Activated CD4-positive, alpha-beta T cell treated with anti-CD3 and anti-CD28 coated beads for 48 hours (primary cell): ENCODE measurements at regions not wholly inside any gene's neighbourhood (a gene's known extent, or its start where the extent isn't known, plus 50 kb on each side); places are given as distances from the start of the nearest gene placed in this dataset.
"Not testable (repeated sequence)": the region's sequence is repeated elsewhere in the genome, so short reads cannot be mapped to it uniquely, and the experiment has no call there.

Experiments
- DNase-seq: peaks from one replicate; pipeline ENCODE4 v3.0.0-alpha.2; 2020

DNA sequence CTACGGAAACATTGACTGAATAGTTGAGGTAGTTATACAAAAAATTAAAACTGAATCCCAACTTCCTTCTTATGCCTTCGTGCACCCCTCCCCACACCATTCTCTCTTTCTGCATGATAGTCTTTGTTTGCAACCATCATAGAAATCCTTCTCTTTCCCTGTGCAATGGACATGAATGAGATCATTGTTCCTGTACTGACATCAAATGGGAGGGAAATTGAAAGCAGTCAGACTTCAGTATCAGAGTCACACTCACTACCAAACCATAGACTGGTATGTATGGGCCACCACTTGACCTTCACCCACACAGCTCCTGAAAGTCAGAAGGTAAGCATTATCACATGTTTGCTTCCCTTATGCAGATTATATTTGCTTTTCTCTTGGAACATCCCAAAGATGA, 782.8 kb downstream of the BCL11A start:
- DNase-seq: no peak

DNA sequence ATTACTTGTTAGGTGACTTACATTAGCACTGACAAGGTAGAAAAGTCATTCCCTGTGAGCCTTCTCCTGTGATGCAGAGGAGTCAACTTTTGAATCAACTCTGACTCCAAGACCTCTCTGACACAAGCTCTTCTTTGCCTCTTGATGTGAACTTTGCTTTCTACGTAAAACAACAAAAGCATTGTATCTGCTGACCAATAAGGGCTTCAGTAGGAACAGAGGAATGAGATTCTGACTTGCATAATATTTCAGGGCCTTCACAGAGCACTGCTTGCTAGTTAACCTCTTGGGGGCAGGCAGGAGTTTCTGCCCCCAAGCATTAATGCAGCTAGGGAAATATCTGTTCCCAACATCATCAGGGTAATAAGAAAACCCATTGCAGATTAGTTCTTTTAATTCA, 791.5 kb downstream of the BCL11A start:
- DNase-seq: no peak

DNA sequence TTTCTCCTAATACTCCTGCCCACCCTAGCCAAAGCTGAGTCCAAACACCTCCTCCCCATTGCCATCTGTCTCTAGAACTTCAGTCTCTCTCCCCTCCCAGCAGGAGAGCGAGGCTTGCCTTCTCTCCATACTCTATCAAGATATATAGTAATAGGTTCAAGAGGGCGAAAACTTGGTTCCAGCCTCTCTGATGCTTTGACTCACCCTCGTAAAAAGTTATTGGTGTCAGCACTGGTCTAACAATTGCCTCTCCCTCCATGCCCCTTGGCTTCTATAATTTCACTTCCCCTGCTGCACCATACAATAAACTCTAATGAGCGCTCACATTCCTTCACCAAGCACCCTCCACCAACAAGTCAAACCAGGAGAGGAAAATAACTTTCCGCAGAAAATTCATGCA, 797.3 kb downstream of the BCL11A start:
- DNase-seq: no peak

DNA sequence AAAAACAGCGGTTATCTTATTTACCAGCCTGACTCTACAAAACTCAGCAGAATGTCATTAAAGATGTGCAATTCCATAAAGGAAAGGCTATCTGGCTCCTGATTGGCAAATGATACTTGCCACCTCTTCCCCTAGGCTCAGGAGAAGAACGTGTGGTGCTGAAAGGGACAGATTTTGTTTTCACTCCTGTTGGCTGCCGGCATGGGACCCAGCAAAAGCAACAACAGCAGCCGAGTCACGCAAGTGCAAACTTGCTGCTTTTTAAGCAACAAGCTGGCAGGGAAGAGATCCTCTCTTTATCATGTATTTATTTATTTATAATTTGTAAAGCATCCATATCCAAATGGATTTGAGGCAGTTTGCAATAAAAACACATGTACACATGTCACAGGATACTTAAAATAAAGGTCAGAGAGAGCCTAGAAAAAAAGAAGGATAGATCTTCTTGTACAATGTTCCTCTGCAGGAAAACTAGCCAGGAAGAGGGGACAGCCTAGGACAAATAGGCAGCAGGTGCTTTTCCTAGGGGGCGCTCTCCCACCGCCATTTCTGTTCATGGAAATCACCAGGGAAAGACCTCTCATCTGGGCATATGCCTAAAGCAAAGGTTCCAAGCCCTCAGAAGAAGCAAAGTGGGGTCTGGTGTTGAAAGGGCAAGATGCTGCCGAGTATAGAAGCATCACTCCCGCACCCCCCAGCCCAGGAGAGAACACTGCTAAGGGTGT, 799.3 kb downstream of the BCL11A start:
- no peak for DNase-seq

DNA sequence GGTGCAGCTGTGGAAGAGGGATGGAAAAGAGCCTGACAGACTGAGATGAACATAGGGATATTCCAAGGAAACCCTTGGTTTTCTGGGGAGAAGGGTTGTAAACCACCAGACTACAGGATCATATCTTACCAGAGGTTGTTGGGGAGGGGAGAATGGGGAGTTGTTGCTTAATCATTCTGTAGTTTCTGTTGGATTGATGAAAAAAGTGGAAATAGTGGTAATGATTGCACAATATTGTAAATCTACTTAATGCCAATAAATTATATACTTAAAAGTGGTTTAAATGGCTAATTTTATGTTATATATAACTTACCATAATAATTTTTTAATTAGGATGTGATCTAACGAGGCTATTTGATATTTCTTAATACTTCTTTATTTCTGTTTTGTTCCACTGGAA, 800.9 kb downstream of the BCL11A start:
- DNase-seq: no peak

DNA sequence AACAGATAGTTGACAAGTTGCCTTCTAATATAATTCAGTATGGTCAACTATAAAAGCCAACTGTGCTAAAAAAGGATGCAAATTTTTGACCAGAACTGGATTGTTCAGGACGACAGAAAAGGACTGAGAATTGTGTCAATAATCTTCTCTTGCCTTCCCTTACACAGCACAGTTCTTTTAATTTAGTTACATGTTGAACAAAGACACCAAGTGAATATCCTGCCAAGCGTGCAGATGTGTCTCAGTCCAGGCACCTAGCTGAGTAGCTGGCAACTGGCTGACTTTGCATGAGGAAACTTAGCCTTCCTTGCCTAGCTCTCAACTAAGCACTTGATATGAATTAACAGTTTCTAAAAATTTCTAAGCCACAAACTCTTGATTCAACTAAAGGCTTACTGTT, 801.4 kb downstream of the BCL11A start:
- no peak for DNase-seq

DNA sequence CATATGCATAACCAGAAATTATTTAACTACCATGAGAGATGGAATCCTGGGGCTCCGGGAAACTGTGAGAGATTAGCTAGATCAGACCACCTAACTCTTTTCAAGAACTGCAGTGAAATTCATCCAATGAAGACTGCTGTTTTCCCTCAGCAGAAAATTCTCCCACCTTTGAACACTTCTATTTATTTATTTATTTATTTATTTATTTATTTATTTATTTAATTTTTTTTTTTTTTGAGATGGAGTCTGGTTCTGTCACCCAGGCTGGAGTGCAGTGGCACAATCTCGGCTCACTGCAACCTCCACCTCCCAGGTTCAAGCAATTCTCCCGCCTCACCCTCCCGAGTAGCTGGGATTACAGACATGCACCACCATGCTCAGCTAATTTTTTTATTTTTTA, 802.2 kb downstream of the BCL11A start:
- DNase-seq: not testable (repeated sequence)

DNA sequence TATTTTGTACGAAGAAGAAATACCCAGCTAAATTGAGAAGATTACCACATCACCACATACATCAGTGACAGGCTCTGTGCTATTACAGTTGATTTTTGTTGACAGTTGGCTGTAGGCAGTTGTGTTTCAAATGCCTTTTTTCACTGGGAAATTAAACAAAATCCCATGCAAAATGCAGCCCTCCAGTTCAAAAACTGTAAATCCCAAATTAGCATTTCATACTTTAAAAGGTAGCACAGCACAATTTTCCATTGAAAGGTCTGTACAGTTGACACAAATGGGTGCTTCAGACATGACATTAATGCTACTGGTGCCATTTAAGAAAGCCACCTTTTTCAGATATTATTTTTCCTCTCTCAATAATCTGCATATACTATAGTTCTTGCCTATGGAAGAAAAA, 807.2 kb downstream of the BCL11A start:
- no peak for DNase-seq

DNA sequence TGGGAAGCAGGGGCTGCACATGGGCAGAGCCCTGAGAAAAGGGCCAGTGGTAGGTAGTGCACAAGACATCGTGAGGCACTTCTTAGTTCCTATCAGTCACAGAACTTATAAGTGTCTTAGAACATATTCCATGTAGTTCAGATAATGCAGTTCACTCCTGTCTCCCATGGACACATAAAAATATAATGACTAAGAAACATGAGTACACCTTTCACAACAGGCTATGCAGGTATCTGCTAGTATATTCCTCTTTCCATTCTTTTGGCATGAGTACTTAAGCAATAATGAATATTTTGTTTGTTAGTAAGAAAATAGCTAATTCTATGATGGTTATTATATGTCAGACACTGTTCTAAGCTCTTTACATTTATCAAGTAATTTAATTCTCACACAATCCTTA, 808.4 kb downstream of the BCL11A start:
- no peak for DNase-seq

DNA sequence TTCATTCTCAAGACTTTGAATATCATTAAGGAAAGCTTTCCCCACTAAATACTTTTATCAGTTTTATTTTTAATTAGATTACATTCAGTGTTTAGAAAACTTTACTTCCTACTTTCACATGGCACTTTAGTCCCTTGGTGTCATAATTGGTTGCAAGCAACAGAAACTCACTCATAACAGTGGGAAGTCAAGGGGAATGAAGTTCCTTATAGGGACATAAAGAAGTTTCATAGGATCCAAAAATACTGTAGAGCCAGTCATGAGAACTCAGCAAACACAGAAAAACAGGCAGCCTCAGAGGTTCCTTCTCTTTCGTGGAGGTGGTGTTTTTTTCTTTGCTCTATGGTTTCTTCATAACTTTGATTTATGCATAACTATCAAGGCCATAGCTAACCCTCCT, 809.0 kb downstream of the BCL11A start:
- no peak for DNase-seq

DNA sequence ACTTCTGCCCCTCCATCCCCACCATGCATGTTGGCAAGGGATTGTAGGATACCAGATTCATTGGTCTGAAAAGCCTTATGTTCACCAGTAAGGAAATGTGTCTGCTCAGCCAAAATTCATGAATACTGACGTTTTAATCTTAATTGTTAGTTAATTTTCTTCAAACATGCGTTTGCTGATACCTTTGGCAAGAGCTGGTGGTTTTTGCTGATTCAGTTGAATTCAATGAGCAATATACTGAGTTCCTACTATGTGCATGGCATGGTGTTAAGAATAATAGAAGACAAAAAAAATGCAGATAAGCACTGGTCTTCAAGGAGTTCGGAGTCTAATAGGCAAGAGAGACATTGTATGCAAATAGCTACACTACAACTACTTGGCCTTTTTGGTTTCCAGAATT, 811.6 kb downstream of the BCL11A start:
- DNase-seq: no peak

DNA sequence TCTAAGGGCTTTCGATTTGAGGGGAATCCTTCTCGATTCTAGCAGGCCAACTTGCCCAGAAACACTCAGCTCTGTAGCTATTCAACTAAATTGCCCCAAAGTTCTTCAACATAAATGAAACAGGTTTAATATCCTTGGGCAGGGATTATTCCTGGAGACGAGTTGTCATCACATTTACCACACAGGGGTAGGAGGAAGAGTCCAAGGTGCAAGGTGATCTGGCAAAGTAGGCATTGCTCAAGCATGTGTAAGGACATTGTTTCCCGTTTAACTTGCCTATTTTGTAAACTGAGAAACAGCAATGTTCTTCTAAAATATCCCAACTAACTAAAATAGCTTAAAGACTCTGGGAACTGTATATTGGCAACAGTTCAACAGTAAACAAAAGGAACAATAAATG, 814.3 kb downstream of the BCL11A start:
- DNase-seq: no peak

DNA sequence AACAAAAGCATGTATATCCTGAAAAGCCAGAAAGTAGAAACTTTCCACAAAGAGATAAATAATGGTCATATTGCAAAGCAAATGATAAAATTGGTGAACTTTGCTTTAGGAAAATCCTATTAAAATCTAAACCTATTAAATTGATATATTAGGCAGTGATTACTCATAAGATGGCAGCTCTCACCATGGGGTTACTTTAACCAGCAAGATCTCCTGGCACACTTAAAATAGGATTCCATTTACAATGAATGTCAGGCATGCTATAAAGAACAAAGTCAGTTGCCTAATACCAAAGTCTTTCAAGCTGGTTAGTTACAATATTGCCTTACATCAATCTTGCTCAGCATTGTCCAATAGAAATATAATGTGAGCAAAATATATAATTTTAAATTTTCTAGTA, 816.2 kb downstream of the BCL11A start:
- no peak for DNase-seq

DNA sequence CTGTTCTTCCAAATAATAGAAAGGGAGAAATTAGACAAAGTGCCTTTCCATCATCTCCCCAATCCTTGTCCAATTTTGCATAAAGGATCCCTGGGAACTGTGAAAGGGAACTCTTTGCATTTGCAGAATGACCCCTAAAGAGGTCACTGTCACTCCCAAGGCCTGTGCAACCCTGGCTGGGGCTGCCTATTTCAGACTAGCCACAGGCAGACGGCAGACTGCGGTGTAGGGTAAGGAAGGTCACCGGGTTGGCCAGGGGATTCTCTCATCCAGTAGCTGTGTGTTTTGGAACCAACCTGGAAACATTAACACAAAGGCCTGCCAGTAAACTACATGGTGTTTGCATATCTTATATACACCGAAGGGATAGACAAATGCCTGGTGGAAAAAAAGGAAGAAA, 818.7 kb downstream of the BCL11A start:
- DNase-seq: no peak

DNA sequence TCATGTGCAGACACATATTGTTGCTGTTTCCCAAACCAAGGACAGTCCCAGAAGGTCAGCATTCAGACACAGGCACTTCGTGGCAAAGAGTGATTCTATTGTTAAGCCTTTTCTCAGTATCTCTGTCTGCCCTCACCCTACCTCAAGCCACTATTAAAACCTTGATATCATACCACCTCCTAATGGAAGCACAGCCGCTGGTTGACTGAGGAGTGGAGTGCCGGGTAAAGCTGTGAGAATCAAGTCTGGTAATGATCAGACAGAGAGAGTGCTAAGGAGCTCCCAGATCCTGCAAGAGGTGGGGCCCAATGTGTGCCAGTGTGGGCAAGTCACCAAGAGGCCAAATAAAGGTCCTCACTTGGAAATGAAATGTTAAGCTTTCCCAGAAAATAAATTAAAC, 819.5 kb downstream of the BCL11A start:
- DNase-seq: no peak

DNA sequence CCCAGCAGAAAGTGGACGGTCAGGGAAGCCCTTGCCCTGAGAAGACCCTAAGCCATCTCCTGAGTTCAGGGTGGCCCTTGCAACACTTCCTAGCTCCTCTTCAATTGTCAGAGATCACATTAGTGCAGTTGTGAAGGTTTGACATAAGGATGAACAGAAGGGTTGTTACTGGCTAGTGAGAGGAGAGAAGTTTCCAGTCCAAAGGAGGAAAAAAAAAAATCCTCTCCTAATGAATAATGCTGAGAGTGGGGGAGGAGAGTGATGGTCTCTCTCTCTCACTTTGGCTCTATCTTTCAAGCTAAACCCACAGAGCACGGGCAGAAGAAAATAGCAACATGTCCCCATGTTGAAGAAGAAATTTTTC, 819.9 kb downstream of the BCL11A start:
- no peak for DNase-seq

DNA sequence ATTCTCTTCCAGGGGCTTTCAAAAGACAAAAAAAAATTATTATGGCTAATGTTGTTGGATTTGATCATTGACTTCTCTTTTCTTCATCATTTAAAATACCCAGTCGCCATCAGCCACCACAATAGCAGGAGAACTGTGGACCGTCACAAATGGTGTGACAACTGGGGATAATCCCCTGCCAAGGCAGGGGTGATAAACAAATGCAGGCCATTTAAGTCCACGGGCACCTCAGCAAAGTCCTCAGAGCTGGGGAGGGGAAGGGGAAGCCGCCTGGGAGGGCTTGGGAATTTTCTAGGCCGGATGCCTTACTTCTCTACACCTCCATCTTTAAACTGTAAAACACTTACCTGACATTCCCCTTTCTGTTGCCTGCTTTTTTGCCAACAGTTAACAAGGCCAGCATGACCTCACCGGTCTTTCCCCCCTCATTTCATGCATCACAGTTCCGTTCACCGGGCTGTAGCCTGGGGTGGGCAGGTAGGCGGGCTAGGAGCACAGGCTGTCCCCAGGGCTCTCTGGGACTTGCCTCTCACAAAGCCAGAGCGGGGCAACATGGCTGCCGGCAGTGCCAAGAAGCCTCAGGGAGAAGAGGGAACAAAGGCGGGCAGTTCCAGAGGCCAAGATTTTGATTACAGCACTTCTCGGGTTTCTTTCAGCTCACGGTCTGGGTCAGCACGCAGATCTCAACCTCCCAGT, 820.4 kb downstream of the BCL11A start:
- no peak for DNase-seq

DNA sequence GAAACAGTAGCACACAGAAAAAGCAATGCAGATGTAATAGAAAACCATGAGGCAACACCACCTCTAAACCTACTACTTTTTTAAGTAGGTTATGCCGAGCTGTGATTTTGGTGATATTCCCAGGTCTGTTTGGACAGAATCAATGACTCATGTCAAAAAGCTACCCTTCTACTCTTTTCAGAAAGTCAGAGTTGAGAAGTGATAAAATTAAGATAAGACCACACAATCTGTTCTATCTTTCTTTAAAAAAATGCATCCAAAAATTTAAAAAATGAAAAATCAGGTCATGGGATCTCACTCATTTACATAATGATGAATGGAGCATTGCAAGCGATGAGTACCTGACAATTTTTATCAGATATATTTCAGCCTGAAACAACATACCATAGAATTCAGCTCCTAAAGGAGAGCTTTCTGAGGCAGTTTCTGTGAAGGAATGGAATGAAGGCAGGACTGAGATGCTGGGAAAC, 826.3 kb downstream of the BCL11A start:
- no peak for DNase-seq

DNA sequence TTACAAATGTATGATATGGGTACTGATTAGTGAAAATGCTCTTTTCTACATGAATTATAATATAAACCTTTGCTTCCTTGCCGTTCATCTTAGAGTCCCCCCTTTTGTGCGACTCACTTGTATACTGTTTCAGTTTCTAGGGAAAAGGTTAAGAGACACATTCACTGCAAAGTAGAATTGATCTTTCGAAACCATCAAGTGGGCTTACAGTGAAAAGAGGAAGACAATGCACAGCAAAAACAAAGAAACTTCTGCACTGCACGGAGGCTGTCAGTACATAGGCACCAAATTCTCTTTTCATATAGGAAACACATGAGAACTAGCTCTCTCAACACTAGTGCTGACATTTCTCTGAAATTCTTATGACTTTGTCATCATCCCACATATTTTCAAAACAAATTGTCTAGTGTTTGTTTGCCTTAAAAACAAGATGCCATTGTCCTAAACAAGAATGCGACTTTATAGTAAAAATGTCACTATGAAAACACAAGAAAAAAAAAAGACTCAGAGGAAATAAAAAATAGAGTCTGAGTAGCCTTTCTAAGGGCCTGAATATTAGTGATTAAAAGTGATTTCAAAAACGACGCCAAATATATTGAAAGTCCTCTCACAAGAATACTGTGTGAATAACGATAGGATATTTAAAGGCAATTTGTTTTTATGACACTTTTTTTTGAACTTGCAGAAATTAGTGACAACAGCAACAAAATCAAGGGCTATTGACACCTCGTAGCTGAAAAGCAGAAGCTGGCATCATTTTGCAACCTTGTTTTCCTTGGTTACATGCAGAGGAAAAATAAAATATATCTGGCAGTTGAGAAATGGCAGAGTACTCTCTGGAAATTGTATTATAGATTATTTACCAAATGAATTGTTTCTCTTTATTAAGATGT, 827.0 kb downstream of the BCL11A start:
- DNase-seq: no peak

DNA sequence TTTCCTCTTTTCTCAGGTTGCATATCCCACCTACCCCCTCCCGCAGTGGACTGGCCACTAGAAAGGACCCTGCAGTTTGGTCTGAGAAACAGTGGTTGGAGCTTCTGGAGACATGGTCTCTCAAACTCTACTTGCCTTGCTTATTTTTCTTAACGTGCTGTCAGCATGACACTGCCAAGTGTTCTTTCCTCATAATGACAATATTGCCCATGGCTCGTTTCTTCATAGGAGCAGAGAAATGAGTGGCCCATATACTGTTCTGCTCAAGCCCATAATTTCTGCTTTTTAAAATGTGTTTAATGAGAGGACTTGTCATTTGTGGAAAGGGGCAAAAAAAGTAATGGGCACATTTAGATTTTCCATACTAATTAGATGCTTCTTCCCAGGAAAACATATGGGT, 828.7 kb downstream of the BCL11A start:
- DNase-seq: no peak

DNA sequence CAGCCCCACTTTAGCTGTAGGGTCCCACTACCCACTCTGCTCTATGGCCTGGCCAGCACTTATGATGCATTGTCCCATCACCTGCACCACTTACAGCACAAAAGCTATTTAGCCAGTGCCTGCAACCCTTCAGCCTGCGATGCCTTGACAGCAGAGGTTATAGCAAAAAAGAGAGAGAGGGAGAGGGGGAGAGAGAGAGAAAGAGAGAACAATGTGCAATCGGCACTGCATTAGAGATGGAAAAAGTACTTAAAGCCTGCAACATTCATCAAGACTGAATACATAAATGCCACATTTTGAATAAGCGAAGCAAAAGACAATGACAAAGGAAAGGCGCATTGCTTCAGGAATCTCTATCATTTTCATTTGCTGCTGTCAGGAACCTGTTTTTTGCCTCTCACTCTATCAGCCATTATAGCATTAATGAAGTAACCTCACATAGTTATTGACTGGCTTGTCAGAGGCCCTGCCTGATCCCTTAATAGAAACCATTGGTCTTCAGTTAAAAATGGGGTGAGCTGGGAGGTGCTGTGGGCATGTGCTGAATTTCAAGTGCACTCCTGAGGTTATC, 833.1 kb downstream of the BCL11A start:
- no peak for DNase-seq

DNA sequence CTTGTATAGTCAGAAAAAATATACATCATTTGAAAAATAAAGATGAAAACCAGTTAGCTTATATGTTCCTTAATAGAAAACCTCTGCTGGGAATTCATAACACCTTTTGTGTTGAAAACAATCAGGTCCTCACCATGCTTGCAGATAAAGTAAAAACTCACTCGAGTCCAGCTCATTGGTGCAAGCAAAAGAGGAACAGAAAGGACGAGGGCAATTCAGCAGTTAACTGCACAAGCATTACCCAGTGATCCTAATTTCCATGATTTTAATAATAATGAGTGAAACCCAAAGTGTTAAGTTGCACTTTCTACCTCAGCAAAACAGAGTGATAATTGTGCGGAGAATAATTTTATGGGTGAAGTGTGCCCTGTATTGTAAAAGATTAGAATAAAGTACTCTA, 839.9 kb downstream of the BCL11A start:
- DNase-seq: no peak

DNA sequence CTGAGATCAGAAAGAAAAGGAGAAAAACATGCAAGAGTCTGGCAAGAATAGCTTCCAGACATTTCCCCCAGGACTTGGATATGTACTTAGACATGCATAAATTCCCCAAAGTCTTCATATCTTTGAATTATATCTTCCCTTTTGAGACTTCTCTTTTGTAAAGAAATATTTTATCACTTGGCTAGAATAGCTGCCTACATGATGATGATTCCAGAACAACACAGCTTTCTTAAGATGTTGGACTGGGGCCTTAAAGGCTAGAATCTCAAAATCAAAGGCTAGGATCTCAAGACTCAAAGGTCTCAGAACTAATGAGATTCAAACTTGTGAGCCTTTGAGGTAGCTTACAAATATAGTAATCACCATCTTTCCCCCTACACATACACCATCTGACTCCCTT, 842.3 kb downstream of the BCL11A start:
- no peak for DNase-seq

DNA sequence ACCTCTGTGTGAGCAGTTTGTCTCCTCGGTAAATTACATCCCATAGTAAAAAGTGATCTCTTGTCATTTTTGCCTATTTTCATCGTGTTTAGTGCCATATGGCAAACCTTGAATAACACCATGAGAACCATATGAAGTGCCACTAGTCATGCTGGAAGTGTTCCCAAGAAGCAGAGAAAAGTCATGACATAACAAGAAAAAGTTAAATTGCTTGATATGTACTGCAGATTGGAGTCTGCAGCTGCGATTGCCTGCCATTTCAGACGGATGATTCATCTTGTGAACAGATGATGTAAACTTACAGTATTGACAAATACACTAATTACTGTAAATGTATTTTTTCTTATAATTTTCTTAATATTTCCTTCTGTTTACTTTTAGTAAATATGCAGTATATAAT, 846.7 kb downstream of the BCL11A start:
- DNase-seq: no peak
